ENCODE measurements at regions not wholly inside any gene's neighbourhood (a gene's known extent, or its start where the extent isn't known, plus 50 kb on each side); places are given as distances from the start of the nearest gene placed in this dataset.

DNA sequence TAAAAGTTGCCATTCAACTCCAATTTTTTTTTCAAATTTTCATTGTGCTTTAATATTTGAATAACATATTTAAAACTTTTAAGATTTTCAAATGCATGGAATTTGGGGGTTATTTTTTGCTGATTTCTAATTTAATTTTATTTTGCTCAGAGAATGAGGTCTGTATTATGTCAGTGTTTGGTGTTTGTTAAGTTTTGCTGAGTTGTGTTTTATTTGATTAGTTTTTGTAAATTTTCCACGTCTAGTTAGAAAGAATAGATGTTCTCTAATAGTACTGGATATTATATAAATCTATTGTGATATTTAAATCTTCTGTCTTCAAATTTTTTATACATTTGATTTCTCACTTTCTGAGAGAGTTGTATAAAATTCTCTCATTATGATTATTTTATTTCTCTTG is 145.9 kb downstream of the MACIR start (continued):
- TF ChIP-seq, protein P1, sequence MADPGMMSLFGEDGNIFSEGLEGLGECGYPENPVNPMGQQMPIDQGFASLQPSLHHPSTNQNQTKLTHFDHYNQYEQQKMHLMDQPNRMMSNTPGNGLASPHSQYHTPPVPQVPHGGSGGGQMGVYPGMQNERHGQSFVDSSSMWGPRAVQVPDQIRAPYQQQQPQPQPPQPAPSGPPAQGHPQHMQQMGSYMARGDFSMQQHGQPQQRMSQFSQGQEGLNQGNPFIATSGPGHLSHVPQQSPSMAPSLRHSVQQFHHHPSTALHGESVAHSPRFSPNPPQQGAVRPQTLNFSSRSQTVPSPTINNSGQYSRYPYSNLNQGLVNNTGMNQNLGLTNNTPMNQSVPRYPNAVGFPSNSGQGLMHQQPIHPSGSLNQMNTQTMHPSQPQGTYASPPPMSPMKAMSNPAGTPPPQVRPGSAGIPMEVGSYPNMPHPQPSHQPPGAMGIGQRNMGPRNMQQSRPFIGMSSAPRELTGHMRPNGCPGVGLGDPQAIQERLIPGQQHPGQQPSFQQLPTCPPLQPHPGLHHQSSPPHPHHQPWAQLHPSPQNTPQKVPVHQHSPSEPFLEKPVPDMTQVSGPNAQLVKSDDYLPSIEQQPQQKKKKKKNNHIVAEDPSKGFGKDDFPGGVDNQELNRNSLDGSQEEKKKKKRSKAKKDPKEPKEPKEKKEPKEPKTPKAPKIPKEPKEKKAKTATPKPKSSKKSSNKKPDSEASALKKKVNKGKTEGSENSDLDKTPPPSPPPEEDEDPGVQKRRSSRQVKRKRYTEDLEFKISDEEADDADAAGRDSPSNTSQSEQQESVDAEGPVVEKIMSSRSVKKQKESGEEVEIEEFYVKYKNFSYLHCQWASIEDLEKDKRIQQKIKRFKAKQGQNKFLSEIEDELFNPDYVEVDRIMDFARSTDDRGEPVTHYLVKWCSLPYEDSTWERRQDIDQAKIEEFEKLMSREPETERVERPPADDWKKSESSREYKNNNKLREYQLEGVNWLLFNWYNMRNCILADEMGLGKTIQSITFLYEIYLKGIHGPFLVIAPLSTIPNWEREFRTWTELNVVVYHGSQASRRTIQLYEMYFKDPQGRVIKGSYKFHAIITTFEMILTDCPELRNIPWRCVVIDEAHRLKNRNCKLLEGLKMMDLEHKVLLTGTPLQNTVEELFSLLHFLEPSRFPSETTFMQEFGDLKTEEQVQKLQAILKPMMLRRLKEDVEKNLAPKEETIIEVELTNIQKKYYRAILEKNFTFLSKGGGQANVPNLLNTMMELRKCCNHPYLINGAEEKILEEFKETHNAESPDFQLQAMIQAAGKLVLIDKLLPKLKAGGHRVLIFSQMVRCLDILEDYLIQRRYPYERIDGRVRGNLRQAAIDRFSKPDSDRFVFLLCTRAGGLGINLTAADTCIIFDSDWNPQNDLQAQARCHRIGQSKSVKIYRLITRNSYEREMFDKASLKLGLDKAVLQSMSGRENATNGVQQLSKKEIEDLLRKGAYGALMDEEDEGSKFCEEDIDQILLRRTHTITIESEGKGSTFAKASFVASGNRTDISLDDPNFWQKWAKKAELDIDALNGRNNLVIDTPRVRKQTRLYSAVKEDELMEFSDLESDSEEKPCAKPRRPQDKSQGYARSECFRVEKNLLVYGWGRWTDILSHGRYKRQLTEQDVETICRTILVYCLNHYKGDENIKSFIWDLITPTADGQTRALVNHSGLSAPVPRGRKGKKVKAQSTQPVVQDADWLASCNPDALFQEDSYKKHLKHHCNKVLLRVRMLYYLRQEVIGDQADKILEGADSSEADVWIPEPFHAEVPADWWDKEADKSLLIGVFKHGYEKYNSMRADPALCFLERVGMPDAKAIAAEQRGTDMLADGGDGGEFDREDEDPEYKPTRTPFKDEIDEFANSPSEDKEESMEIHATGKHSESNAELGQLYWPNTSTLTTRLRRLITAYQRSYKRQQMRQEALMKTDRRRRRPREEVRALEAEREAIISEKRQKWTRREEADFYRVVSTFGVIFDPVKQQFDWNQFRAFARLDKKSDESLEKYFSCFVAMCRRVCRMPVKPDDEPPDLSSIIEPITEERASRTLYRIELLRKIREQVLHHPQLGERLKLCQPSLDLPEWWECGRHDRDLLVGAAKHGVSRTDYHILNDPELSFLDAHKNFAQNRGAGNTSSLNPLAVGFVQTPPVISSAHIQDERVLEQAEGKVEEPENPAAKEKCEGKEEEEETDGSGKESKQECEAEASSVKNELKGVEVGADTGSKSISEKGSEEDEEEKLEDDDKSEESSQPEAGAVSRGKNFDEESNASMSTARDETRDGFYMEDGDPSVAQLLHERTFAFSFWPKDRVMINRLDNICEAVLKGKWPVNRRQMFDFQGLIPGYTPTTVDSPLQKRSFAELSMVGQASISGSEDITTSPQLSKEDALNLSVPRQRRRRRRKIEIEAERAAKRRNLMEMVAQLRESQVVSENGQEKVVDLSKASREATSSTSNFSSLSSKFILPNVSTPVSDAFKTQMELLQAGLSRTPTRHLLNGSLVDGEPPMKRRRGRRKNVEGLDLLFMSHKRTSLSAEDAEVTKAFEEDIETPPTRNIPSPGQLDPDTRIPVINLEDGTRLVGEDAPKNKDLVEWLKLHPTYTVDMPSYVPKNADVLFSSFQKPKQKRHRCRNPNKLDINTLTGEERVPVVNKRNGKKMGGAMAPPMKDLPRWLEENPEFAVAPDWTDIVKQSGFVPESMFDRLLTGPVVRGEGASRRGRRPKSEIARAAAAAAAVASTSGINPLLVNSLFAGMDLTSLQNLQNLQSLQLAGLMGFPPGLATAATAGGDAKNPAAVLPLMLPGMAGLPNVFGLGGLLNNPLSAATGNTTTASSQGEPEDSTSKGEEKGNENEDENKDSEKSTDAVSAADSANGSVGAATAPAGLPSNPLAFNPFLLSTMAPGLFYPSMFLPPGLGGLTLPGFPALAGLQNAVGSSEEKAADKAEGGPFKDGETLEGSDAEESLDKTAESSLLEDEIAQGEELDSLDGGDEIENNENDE (IDR thresholded peaks at IDR 0.05; ENCODE audit: insufficient replicate concordance, low read length) = no peak
- TF ChIP-seq SAP30 (IDR thresholded peaks at IDR 0.05; ENCODE audit: insufficient read depth, insufficient replicate concordance, low read length) = no peak
